Glutamatergic neuron (in vitro differentiated cells): ENCODE measurements at regions not wholly inside any gene's neighbourhood (a gene's known extent, or its start where the extent isn't known, plus 50 kb on each side); places are given as distances from the start of the nearest gene placed in this dataset.
"Not testable (repeated sequence)": the region's sequence is repeated elsewhere in the genome, so short reads cannot be mapped to it uniquely, and the experiment has no call there.

ENCODE experiments used
- DNase-seq: peaks from one replicate; pipeline ENCODE4 v3.0.0; 2022
- H3K27ac Mint-ChIP-seq: one replicate; pipeline ENCODE4 v1.8.0; 2020; ENCODE audit warnings: mild to moderate bottlenecking, mixed read lengths, inconsistent platforms; ENCODE audit not compliant: unreplicated experiment
- H3K27me3 Mint-ChIP-seq: one replicate; pipeline ENCODE4 v1.8.0; 2020; ENCODE audit warnings: mild to moderate bottlenecking, moderate library complexity, mixed read lengths, inconsistent platforms; ENCODE audit not compliant: unreplicated experiment
- H3K36me3 Mint-ChIP-seq: one replicate; pipeline ENCODE4 v1.8.0; 2020; ENCODE audit warnings: mild to moderate bottlenecking, mixed read lengths, inconsistent platforms; ENCODE audit not compliant: unreplicated experiment
- H3K4me1 Mint-ChIP-seq: one replicate; pipeline ENCODE4 v1.8.0; 2020; ENCODE audit warnings: mild to moderate bottlenecking, low read depth, mixed read lengths, inconsistent platforms; ENCODE audit not compliant: unreplicated experiment
- H3K4me3 Mint-ChIP-seq: one replicate; pipeline ENCODE4 v1.8.0; 2020; ENCODE audit warnings: mild to moderate bottlenecking, mixed read lengths, inconsistent platforms; ENCODE audit not compliant: unreplicated experiment
- H3K9me3 Mint-ChIP-seq: one replicate; pipeline ENCODE4 v1.8.0; 2020; ENCODE audit warnings: mild to moderate bottlenecking, moderate library complexity, mixed read lengths, inconsistent platforms; ENCODE audit not compliant: unreplicated experiment
- TF ChIP-seq, protein P1 (sequence below): fragments of 200-600 bp; sonication (generic); IDR thresholded peaks from one replicate; pipeline ENCODE4 v1.5.0; 2021; ENCODE audit not compliant: partially characterized antibody, unreplicated experiment

DNA sequence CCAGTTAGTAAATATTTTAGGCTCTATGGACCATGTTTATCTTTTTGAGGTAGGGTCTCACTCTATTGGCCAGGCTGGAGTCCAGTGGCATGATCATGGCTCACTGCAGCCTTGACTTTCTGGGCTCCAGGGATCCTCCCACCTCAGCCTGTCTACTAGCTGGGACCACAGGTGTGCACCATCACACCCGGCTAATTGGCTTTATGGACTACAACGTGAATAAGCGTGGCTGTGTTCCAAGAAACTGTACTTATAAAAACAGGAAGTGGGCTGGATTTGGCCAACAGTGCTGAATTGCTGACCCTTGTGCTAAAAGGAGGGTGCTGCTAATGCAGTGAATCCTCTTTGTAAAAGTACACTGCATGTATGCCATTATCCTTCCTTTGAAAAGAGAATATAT, 111.7 kb upstream of the CDK13 start:
- Mint-ChIP-seq H3K27me3 (peaks cover 15% of the 10 kb centered on the region), H3K36me3 (no peaks in the 10 kb centered on the region), H3K4me3 (no peak overlapping the region), H3K9me3 (no peaks in the 10 kb centered on the region), H3K27ac (no peak overlapping the region), H3K4me1 (peaks cover 2% of the 10 kb centered on the region)
- DNase-seq: no peak
- TF ChIP-seq, protein P1, sequence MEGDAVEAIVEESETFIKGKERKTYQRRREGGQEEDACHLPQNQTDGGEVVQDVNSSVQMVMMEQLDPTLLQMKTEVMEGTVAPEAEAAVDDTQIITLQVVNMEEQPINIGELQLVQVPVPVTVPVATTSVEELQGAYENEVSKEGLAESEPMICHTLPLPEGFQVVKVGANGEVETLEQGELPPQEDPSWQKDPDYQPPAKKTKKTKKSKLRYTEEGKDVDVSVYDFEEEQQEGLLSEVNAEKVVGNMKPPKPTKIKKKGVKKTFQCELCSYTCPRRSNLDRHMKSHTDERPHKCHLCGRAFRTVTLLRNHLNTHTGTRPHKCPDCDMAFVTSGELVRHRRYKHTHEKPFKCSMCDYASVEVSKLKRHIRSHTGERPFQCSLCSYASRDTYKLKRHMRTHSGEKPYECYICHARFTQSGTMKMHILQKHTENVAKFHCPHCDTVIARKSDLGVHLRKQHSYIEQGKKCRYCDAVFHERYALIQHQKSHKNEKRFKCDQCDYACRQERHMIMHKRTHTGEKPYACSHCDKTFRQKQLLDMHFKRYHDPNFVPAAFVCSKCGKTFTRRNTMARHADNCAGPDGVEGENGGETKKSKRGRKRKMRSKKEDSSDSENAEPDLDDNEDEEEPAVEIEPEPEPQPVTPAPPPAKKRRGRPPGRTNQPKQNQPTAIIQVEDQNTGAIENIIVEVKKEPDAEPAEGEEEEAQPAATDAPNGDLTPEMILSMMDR: no peak

- H3K27me3 Mint-ChIP-seq: peaks cover 2% of the 10 kb centered on the region
- no peak for DNase-seq
- H3K9me3 Mint-ChIP-seq: no peaks in the 10 kb centered on the region
- H3K36me3 Mint-ChIP-seq: no peaks in the 10 kb centered on the region
- H3K4me1 Mint-ChIP-seq: no peaks in the 10 kb centered on the region
- no peak overlapping the region for H3K4me3 Mint-ChIP-seq
- no peak overlapping the region for H3K27ac Mint-ChIP-seq
- TF ChIP-seq, protein P1: no peak
These were observed 105.0 kb upstream of the CDK13 start for GRCh38 chr7:39845006-39845405.

- no peak overlapping the region for H3K4me3 Mint-ChIP-seq
- peaks cover 2% of the 10 kb centered on the region for H3K27me3 Mint-ChIP-seq
- TF ChIP-seq, protein P1: no peak
- no peak overlapping the region for H3K27ac Mint-ChIP-seq
- no peaks in the 10 kb centered on the region for H3K36me3 Mint-ChIP-seq
- DNase-seq: no peak
- no peaks in the 10 kb centered on the region for H3K4me1 Mint-ChIP-seq
- no peaks in the 10 kb centered on the region for H3K9me3 Mint-ChIP-seq
These were observed 102.8 kb upstream of the CDK13 start for GRCh38 chr7:39847227-39847626.

DNA sequence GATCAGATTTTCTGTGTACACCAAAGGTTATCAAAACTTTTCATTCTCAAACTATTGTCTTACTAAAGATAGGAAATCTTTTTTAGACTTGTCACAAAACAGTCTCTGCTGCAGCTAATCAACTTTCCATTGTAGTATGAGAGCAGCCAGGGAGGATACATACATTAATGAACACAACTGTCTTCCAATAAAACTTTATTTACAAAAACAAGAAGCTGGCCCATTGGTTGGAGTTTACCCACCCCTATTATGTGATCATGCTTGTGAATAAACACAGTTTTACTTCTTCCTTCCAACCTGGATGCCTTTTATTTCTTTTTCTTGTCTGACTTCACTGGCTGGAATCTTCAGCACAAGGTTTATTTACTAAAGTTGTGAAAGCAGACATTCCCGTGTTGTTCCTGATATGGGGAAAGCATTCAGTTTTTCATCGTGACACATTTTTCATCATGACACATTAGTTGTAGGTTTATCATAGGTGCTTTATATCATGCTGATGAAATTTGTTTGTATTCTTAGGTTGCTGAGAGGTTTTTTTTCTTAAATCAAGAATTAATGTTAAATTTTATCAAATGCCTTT, 98.5 kb upstream of the CDK13 start:
- TF ChIP-seq, protein P1: no peak
- H3K36me3 Mint-ChIP-seq: no peaks in the 10 kb centered on the region
- H3K9me3 Mint-ChIP-seq: no peaks in the 10 kb centered on the region
- H3K27ac Mint-ChIP-seq: no peak overlapping the region
- peaks cover 4% of the 10 kb centered on the region for H3K27me3 Mint-ChIP-seq
- no peak overlapping the region for H3K4me3 Mint-ChIP-seq
- no peak for DNase-seq
- H3K4me1 Mint-ChIP-seq: peaks cover 2% of the 10 kb centered on the region

DNA sequence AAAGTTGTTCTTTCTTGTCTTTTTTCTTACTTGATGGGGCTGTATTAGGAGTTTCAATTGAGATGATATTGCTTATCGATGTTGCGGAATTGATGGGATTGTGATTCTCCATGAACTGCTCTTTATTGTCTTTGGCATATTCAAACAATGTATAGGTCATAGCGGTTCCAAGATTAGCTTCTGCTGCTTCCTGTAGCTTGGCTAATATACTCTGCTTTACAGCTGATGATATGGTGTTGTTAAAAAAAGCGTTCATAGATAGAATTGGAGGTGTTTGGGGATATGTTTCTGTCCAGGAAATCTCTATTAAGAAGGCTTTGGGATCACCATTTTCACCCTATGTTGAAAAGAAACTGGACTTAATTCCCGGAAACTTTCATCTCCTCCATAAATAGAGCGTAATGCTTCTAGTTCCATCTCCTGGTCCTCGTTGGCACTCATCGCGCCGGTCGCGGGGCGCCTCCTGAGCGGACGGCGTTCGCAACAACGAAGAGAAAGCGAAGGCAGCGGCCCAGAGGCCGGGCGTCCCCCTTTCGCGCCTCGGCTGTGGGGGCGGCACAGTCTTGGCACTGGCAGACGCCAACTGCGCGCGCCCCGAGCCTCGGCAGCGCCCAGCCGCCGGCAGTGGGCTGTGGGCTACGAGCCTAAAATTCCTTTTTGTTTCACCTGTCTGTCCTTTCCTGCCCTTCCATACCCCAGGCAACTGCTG, 95.3 kb upstream of the CDK13 start:
- DNase-seq, H3K36me3 Mint-ChIP-seq, H3K4me3 Mint-ChIP-seq, H3K27me3 Mint-ChIP-seq, H3K9me3 Mint-ChIP-seq, H3K27ac Mint-ChIP-seq, H3K4me1 Mint-ChIP-seq: not testable (repeated sequence)
